Liver (tissue), 3 donors: ENCODE measurements at regions not wholly inside any gene's neighbourhood (a gene's known extent, or its start where the extent isn't known, plus 50 kb on each side); places are given as distances from the start of the nearest gene placed in this dataset.

ENCODE experiments used
- CTCF ChIP-seq: fragments of 150-350 bp; IDR thresholded peaks from 2 replicates; pipeline ENCODE4 v1.5.1; 2017; ENCODE audit warnings: improper control_type of control experiment, low read depth, low read length; ENCODE audit not compliant: missing input control
- HNF4A ChIP-seq, 2 donors: conservative IDR thresholded peaks; 2 replicates each; pipeline ENCODE4 v1.6.1; 2016; ENCODE audit warnings: antibody characterized with exemption in 2 of 2, mild to moderate bottlenecking in 2 of 2
- donor health status: healthy.
- donor health status: healthy.

- TF ChIP-seq CTCF (no peak), HNF4A (conservative IDR thresholded peaks at IDR 0.05) (no peak)
Measured at GRCh38 chr2:236971919-236972381, 113.7 kb upstream of the COPS8 start.
